Left renal pelvis (tissue), 4 donors: ENCODE measurements at regions not wholly inside any gene's neighbourhood (a gene's known extent, or its start where the extent isn't known, plus 50 kb on each side); places are given as distances from the start of the nearest gene placed in this dataset.

Experiments used
- DNase-seq, 4 donors: peaks; one replicate each; pipeline ENCODE4 v3.0.0-alpha.2; 2013; ENCODE audit warnings: low read depth in 4 of 4, low spot score in 3 of 4

GRCh38 chr5:142438573-142438972 lies 113.8 kb upstream of the SPRY4 start:
- DNase-seq = no peak

DNA sequence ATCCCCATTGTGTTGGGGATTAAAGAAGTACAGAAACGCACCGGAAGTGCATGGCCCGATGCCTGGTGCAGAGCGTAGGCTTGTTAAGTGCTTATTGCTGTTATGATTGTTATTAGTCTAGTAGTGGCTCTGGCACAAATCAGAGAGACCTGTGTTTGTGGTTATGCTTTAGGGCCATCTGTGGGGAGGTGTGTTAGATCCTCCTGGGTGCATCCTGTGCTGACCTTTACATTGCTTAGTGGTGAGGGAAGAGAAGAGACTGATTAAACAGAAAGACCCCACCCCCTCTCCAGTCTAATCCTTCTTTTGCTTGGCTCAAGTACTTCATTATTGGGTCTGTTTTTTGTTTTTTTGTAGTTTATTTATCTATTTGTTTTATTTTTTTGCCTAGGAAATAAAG lies 112.7 kb upstream of the SPRY4 start:
- no peak for DNase-seq

DNA sequence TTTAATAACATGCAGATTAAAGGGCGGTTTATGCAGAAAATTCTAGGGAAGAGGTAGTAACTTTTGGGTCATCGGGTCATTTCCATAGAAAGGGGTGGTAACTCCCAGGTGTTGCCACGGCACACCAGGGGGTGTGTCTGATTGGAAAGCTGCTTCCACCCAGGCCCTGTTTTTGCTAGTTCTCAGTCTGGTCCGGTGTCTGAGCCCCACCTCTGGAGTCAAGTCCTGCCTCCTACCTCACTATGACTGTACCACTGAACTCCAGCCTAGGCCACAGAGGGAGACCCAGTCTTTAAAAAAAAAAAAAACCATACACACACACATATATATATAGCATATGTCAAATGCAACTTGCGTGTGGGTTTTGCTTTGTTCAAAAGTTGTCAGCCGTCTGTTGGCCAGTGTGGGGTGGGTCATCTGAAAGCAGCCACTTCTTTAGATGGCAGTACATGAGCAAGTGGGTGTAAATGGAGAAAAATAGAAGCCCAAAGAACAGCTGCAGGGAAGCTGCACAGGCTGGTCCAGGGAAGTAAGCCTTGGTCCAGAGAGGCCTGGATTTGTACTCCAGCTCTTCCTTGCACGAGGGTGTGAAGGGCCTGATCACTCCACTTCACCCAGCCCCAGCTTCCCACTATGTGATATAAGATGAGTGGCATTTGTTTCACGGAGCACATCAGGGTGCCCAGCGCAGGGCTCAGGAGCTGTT lies 110.7 kb upstream of the SPRY4 start:
- no peak for DNase-seq

- no peak for DNase-seq
These were observed 109.4 kb upstream of the SPRY4 start for GRCh38 chr5:142434322-142434612.

GRCh38 chr5:142433526-142434321 lies 108.9 kb upstream of the SPRY4 start:
- no peak for DNase-seq

DNA sequence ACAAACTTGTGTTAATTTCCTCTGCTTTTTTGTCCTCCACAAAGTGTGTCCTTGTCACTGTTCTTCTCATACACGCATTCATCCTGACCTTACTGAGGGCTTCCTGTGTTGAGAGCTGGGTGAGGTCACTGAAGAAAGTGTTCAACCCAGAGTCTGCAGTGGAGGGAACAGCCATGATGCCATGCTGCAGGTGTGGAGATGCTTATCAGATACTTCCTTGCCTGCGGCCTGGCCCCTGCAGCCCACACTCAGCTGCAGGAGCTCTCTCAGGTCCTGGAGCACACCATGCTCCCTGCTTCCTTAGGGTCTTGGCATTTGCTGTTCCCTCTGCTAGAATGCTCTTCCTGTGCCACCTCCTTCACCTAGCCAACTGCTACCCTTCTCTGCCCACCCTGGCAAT lies 108.1 kb upstream of the SPRY4 start:
- no peak for DNase-seq

- DNase-seq = no peak
These were observed 107.6 kb upstream of the SPRY4 start for GRCh38 chr5:142432369-142432863.

- no peak for DNase-seq
These were observed 104.1 kb upstream of the SPRY4 start for GRCh38 chr5:142428773-142429473.

DNA sequence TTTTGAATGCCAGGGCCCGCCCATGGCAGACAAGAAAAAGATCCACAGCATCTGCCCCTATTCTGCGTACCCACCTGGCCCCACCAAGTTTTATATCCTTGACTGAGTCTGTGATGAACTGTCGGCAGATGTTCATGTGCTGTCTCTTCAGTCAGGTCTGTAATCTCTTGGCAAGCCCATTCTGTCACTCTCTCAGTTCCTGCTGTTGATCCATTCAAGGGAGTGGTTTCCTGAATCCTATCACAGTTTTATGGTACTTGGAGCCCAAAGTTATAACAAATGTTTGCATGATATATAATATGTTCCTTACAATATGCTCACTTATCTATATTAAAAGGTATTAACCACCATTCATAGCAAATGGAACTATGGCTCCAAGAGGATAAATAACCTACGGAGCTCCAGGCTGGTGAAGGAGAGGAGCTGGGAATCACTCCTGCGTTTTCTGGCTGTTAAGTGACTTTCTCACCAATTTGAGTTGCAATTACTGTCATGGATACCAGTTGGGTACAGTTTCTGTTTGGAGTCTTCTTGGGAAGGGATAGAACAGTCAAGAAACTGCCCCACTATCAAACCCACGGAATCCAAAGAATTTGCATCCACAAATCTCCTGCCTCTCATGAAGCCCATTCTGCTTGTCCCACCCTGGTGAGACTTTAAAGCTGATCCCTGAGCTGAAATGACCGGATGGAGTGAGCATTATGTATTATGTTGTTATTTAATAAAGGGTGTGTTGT lies 103.4 kb upstream of the SPRY4 start:
- DNase-seq = no peak

GRCh38 chr5:142427529-142427928 lies 102.7 kb upstream of the SPRY4 start:
- DNase-seq = no peak

GRCh38 chr5:142427015-142427364 lies 102.2 kb upstream of the SPRY4 start:
- DNase-seq = no peak

GRCh38 chr5:142426129-142427014 lies 101.6 kb upstream of the SPRY4 start:
- no peak for DNase-seq

DNA sequence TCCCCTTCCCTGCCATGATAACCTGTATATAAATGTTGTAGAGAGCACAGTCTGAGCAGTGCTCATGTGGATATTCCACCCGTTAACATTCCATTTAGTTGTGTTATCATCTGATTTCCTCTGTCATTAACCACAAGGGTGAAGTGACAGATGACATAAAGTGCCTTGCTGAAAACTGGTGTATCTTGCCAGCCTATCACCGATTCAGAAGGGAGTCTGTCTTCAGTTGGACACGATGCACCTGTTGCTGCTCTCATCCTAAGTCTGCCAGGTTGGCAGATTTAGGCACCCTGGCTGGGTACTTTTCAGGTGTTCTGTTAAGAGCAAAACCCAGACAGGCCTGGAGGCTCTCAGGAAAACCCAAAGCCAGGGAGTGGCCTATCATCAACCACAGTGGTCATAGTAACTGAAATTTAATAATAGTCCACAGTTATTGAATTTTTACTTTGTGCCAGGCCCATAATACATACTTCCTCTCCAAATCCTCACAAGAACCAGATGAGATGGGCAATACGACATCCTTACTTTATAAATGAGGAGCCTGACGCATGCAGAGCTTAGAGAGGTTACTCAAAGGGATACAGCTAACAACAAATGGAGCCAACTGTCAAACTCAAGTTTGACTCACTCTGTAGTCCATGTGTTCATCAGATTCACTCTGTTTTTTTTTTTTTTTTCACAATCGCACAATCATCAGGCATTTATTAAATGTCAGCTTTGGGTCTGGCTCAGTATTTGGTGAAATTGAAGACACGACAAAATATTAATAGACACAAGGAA lies 100.7 kb upstream of the SPRY4 start:
- no peak for DNase-seq

GRCh38 chr5:142422429-142422828 lies 97.6 kb upstream of the SPRY4 start:
- DNase-seq = no peak

DNA sequence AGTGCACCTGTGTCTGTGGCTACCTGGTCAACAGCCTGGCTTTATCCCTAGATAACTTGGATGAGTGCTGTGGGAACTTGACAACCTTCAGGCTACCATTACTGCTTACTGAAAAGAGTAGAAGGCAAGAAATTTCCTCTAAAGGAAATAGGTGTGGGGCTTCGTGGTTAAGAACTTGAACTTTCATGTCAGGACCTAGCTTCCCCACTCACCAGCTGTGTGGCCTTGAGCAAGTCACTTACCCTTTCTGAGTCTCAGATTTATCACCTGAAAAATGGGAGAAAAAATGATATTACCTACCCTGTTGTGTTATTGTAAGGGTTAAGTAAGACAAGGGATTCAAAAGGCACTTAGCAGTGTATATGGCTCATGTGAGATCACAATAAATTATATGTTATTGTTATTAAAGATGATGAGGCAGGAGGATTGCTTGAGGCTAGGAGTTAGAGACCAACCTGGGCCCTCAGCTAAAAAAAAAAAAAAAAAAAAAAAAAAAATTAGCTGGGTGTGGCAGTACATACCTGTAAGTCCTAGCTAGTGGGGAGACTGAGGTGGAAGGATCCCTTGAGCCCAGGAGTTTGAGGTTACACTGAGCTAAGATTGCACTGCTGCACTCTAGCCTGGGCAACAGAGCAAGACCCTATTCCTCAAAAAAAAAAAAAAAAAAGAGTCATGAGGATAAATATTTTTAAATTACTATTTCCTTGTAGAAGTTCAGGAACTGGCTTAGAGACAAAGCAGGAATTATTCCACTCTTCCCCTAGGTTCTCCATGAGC lies 97.0 kb upstream of the SPRY4 start:
- DNase-seq = no peak

- no peak for DNase-seq
These were observed 96.4 kb upstream of the SPRY4 start for GRCh38 chr5:142421228-142421617.

GRCh38 chr5:142420561-142421227 lies 95.9 kb upstream of the SPRY4 start:
- DNase-seq = no peak

DNA sequence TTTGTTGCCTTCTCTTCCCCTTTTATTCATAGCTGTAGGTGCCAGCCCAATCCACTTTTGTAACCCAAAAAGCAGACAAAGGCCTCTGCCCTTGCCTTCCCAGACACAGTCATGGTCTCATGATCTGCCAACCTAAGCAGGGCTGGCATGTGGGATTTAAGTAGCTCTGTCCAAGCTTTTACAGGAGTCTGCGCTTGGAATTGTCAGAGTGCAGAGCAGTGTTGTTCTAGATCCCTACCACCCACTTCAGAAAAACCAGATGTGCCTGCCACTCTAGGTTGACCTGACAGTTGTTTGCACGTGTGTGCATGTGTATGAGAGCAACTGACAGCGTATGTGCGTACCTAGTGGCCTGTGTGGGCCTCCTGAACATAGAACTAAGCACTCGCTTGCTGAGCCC lies 87.8 kb upstream of the SPRY4 start:
- no peak for DNase-seq
